Epithelial cell of esophagus (primary cell): ENCODE measurements at regions not wholly inside any gene's neighbourhood (a gene's known extent, or its start where the extent isn't known, plus 50 kb on each side); places are given as distances from the start of the nearest gene placed in this dataset.

Experiments used
- DNase-seq: peaks from one replicate; pipeline ENCODE4 v3.0.0; 2010; ENCODE audit warnings: low read depth
- H3K4me3 ChIP-seq: 2 replicates; pipeline ENCODE4 v1.5.1; 2011; ENCODE audit warnings: mild to moderate bottlenecking, low read length, control low read depth
- CTCF ChIP-seq: IDR thresholded peaks from 2 replicates; pipeline ENCODE4 v1.5.1; 2011; ENCODE audit warnings: low read depth, mild to moderate bottlenecking, low read length, control low read depth, inconsistent platforms; ENCODE audit not compliant: insufficient read depth; ENCODE audit errors: missing control alignments

GRCh38 chr16:14373896-14374295 lies 256.2 kb downstream of the PARN start:
- H3K4me3 ChIP-seq = no peak overlapping the region
- TF ChIP-seq CTCF = no peak
- DNase-seq = no peak

GRCh38 chr16:14373406-14373805 lies 256.7 kb downstream of the PARN start:
- TF ChIP-seq CTCF = no peak
- DNase-seq = no peak
- no peak overlapping the region for H3K4me3 ChIP-seq

GRCh38 chr16:14372471-14372870 lies 257.6 kb downstream of the PARN start:
- TF ChIP-seq CTCF = no peak
- H3K4me3 ChIP-seq = no peak overlapping the region
- DNase-seq = no peak

- no peak for TF ChIP-seq CTCF
- DNase-seq = no peak
- no peak overlapping the region for H3K4me3 ChIP-seq
Observed at GRCh38 chr16:14371778-14372431, 258.2 kb downstream of the PARN start.

- TF ChIP-seq CTCF = no peak
- DNase-seq = no peak
- no peak overlapping the region for H3K4me3 ChIP-seq
Observed at GRCh38 chr16:14370736-14371234, 259.3 kb downstream of the PARN start.

GRCh38 chr16:14369734-14370598 lies 260.1 kb downstream of the PARN start:
- peak; percentile 72 for DNase-seq

More at GRCh38 chr16:14369734-14370598, 260.1 kb downstream of the PARN start:
- H3K4me3 ChIP-seq = no peak overlapping the region
- no peak for TF ChIP-seq CTCF
